HG03196 (cell line): ENCODE measurements at regions not wholly inside any gene's neighbourhood (a gene's known extent, or its start where the extent isn't known, plus 50 kb on each side); places are given as distances from the start of the nearest gene placed in this dataset.
"Not testable (repeated sequence)": the region's sequence is repeated elsewhere in the genome, so short reads cannot be mapped to it uniquely, and the experiment has no call there.

Experiments used
- ATAC-seq: cut with Tn5 transposase; IDR thresholded peaks from one replicate; pipeline ENCODE4 v1.9.1; 2021; ENCODE audit not compliant: unreplicated experiment

GRCh38 chr5:14054965-14055963 is 87.9 kb upstream of the TRIO start:
- ATAC-seq: no peak

DNA sequence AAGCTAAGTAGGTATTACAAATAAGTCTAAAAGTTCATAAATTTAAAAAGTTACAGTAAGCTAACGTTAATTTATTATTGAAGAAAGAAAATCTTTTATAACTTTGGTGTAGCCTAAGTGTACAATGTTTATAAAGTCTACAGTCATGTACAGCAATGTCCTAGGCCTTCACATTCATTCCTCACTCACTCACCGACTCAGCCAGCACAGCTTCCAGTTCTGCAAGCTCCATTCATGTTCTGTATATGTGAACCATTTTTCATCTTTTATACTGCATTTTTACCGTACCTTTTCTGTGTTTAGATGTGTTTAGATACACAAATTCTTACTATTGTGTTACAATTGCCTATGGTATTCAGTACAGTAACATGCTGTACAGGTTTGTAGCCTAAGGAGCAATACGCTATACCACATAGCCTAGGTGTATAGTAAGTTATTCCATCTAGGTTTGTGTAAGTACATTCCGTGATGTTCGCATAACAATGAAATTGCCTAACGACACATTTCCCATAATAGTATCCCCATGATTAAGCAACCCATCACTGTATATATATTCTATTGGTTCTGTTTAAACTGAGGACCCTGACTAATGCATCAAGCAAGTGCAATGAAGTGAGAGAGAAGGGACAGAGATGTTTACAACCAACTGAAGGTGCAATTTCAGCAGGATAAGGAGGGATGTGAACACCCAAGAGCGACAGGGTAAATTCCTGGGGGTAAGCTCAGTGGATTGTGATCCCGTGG is 88.9 kb upstream of the TRIO start:
- ATAC-seq: no peak

DNA sequence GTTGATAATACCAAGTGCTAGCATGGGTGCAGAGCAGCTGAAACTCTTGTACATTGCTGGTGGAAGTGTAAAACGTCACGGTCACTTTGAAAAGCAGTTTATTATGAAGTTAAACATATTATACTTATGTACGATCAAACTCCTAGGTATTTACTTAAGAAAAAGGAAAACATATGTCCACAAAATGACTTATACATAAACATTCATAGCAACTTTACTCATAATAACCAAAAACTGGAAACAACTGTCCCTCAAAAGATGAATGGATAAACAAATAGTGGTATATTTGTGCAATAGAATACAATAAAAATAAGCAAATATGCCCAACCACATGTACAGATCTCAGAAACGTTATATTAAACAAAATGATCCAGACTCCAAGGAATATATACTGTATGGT is 92.3 kb upstream of the TRIO start:
- no peak for ATAC-seq

GRCh38 chr5:14048434-14048833 is 94.7 kb upstream of the TRIO start:
- no peak for ATAC-seq

GRCh38 chr5:14041528-14042192 is 97.2 kb upstream of the DNAH5 start:
- no peak for ATAC-seq

DNA sequence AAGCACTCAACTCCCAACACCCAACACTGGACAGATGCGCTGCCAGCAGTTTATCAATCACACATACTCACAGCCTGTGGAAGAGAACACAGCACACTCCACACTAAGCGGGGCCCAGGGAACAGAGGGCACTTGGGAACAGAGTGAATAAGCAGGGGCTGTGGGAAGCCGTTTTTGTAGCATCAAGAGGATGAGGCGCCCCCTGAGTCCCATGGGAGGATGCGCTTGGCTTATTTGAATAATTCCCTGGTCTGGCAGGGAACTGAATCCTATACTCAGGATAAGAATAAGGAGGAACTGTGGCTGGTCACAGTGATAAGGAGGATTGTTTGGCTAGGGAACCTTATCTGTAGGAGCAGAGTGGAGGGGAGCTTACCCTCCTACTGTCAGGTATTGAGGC is 96.1 kb upstream of the DNAH5 start:
- ATAC-seq: no peak

- no peak for ATAC-seq
Observed at GRCh38 chr5:14039576-14039975, 95.1 kb upstream of the DNAH5 start.

DNA sequence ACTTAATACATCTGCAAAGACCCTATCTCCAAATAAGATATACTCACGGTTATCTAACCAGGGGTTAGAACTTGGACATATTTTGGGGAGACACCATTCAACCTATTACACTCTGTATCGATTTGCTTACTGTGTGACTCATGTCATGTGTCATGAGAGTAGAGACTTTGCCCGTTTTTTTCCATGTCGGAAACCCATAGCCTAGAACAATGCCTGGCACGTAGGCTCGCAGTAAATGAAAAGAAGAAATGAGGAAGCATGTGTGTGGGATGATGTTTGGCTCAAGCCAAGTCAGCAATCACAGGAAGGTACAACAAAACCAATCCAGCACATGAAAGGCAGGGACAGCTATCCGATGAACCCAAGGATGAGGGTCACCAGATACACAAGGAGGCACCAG is 94.6 kb upstream of the DNAH5 start:
- ATAC-seq: no peak

DNA sequence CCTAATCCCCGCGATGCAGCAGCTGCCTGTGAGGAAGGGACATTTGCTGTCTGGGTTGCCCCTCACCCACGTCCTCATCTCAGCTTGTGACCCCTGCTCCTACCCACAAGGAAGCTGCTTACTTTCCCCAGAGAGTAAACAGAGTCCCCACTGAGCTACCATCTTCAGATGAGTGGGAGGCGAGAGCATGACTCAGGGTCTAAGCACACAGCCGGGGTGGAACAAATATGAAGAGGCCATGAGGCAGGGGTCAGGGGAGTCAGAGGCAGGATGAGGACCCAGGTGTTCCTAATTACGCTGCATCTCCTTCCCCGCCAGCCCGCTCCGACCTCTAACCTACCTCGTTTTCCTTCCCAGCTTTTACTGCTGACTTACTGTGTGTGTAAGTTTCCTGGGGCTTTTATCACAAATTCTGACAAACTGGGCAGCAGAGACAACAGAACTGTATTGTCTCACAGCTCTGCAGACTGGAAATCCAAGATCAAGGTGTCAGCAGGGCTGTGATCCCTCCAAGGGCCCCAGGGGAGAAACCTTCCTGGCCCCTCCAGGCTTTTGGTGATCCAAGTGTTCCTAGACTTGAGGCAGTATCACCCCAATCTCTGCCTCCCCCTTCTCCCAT is 94.0 kb upstream of the DNAH5 start:
- ATAC-seq: no peak

DNA sequence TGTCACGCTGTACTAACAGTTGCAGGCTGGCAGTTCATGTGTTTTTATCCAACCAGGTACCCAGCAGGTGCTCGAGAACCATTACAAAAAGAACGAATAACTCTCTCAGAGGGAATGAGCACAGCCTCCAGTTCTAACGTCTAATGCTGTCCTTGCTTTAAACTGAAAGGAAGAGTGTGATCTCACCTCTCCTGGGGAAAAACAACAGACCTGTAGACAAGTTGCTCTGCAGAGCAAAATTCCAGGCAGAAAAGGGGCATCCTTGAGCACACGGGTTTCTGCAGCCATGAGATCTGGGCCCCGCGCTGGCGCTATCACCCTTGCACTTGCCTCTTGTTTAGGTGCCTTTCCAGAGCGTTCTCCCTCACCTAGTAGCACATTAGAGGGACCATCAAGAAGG is 92.5 kb upstream of the DNAH5 start:
- ATAC-seq: no peak

DNA sequence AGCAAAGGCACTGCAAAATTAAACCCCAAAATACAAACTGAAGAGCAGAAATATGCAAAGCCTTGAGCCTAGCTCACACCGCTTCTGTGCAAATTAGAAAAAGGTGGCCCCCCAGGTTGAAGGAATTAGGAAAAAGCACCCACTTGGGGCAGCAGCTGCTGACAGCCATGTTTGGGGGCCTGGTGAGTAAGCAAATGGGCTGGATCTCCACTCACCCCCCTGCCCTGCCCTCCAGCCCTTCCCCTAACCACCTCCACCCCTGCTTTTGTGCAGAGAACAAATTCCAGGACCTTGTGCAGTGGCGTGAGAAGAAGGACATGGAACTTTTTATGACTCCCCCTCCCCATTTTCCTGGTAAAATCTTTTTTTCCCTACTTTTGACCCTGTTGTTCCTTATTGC is 92.0 kb upstream of the DNAH5 start:
- no peak for ATAC-seq

GRCh38 chr5:14035859-14036503 is 91.5 kb upstream of the DNAH5 start:
- no peak for ATAC-seq

- ATAC-seq: no peak
Observed at GRCh38 chr5:14034963-14035362, 90.5 kb upstream of the DNAH5 start.

DNA sequence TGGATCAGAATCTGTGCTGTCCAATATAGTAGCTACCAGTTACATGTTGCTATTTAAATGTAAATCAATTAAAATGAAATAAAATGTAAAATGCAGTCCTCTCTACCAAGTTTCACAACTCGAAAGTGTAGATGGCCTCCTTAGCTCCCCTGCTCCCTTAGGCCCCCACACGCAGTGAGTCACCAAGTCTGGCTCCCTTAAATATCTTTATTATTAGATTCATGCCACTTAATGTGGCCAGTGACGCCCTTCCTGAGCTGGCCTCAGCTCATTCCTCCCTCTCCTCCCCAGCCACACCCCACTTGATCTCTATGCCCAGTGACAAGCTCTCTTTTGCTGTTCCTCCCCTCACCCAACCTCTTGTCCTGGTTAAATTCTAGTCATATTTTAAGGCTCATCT is 88.4 kb upstream of the DNAH5 start:
- ATAC-seq: no peak

DNA sequence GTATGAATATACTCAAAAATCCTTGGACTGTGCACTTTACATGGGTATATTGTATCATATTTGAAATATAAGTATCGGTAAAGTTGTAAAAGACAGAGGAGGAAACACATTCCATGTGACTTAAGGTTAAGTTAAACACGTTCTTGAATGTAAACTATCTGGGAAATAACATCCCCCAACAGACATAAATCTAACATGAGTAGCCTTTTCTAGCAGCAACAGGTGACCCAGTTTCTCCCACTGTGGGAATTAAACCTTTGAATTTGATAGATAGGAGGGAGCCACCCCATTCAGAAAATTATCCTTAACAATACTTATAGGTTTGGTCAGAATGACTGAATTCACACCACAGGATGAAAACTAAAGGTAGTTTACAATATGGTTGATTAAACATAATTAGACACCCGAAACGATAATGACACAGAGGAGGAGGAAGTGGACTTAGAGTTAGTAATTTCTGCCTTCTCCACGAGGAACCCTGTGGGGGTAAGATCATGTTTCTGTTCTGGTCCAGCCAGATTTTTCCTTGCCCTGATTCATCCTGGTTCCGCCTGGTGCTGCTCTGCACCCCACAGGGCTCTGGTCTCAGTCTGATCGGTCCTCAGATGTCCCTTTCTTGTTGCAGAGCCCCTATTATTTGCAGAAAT is 84.6 kb upstream of the DNAH5 start:
- no peak for ATAC-seq

- no peak for ATAC-seq
Observed at GRCh38 chr5:14028188-14028587, 83.7 kb upstream of the DNAH5 start.

GRCh38 chr5:14025569-14026286 is 81.2 kb upstream of the DNAH5 start:
- no peak for ATAC-seq

GRCh38 chr5:14022971-14023370 is 78.5 kb upstream of the DNAH5 start:
- no peak for ATAC-seq

DNA sequence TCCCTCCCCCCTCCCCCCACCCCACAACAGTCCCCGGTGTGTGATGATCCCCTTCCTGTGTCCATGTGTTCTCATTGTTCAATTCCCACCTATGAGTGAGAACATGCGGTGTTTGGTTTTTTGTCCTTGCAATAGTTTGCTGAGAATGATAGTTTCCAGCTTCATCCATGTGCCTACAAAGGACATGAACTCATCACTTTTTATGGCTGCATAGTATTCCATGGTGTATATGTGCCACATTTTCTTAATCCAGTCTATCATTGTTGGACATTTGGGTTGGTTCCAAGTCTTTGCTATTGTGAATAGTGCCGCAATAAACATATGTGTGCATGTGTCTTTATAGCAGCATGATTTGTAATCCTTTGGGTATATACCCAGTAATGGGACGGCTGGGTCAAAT is 76.5 kb upstream of the DNAH5 start:
- ATAC-seq: not testable (repeated sequence)
